ENCODE measurements at regions not wholly inside any gene's neighbourhood (a gene's known extent, or its start where the extent isn't known, plus 50 kb on each side); places are given as distances from the start of the nearest gene placed in this dataset.

- no peak for TF ChIP-seq Cebpa-rat (IDR thresholded peaks at IDR 0.05)
- Histone ChIP-seq H3K9me3 (no peaks in the 10 kb centered on the region), H3K27me3 (no peaks in the 10 kb centered on the region), H4K20me1 (no peaks in the 10 kb centered on the region), H3K36me3 (no peaks in the 10 kb centered on the region), H3K4me1 (no peaks in the 10 kb centered on the region), H3K4me2 (no peak overlapping the region), H3K9ac (no peak overlapping the region), H3K4me3 (no peak overlapping the region), H3K27ac (no peak overlapping the region)
Observed at GRCh38 chr4:142927721-142928120, 81.6 kb upstream of the INPP4B start.

- Histone ChIP-seq H3K9me3 (no peaks in the 10 kb centered on the region), H3K9ac (no peak overlapping the region), H3K27me3 (no peaks in the 10 kb centered on the region), H3K4me3 (no peak overlapping the region), H4K20me1 (no peaks in the 10 kb centered on the region), H3K27ac (no peak overlapping the region), H3K4me1 (no peaks in the 10 kb centered on the region), H3K4me2 (no peak overlapping the region), H3K36me3 (no peaks in the 10 kb centered on the region)
- no peak for TF ChIP-seq Cebpa-rat (IDR thresholded peaks at IDR 0.05)
Observed at GRCh38 chr4:142929526-142929925, 83.4 kb upstream of the INPP4B start.

DNA sequence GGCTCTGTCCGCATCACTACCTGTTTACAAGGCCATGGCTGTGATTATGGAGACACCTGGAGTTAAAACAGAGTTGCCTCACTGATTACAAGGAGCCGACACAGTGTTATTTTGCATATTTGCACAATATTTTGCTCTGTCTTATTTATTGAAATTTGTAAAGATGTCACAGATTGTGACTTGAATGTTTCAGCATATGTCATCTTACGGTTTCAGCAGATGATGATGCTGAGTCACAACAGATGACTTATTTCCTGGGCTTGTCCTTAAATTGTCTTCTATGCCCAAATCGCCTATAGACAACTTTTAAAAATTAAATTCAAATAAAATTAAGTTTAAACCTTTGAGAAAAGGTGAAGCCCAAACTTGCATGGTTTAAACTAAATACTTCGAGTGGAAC, 87.1 kb upstream of the INPP4B start:
- H3K4me1 ChIP-seq, result no peaks in the 10 kb centered on the region
- H3K27ac ChIP-seq, result no peak overlapping the region
- H3K9me3 ChIP-seq, result no peaks in the 10 kb centered on the region
- H3K9ac ChIP-seq, result no peak overlapping the region
- no peaks in the 10 kb centered on the region for H3K27me3 ChIP-seq
- no peak overlapping the region for H3K4me3 ChIP-seq
- H4K20me1 ChIP-seq, result no peaks in the 10 kb centered on the region
- no peak overlapping the region for H3K4me2 ChIP-seq
- no peak for TF ChIP-seq Cebpa-rat (IDR thresholded peaks at IDR 0.05)
- no peaks in the 10 kb centered on the region for H3K36me3 ChIP-seq

GRCh38 chr4:142940425-142941330, 94.6 kb upstream of the INPP4B start:
- no peak overlapping the region for H3K4me3 ChIP-seq
- no peak overlapping the region for H3K9ac ChIP-seq
- no peaks in the 10 kb centered on the region for H3K9me3 ChIP-seq
- no peak overlapping the region for H3K4me2 ChIP-seq
- no peaks in the 10 kb centered on the region for H3K4me1 ChIP-seq
- no peaks in the 10 kb centered on the region for H3K27me3 ChIP-seq
- H3K27ac ChIP-seq, result no peak overlapping the region
- no peaks in the 10 kb centered on the region for H3K36me3 ChIP-seq
- H4K20me1 ChIP-seq, result no peaks in the 10 kb centered on the region
- no peak for TF ChIP-seq Cebpa-rat (IDR thresholded peaks at IDR 0.05)

DNA sequence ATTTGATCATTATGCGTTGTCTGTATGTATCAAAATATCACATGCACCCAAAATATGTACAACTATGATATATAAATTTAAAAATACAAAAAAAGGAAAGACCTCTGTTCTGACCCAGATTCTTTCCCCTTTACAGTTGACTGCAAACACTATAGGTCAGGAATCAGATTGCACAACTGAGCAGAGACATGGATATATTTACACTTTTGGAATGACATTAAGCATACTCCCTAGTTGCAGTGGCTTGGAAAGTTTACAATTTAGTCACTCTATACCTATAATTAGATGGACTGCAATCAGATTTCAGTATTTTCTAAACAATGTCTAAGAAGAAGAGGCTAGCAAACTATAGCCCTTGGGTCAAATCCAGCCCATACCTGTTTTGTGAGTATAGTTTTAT, 98.5 kb upstream of the INPP4B start:
- H3K4me2 ChIP-seq, result no peak overlapping the region
- no peaks in the 10 kb centered on the region for H3K36me3 ChIP-seq
- H3K9me3 ChIP-seq, result no peaks in the 10 kb centered on the region
- no peaks in the 10 kb centered on the region for H4K20me1 ChIP-seq
- H3K9ac ChIP-seq, result no peak overlapping the region
- H3K27ac ChIP-seq, result no peak overlapping the region
- no peaks in the 10 kb centered on the region for H3K4me1 ChIP-seq
- H3K27me3 ChIP-seq, result no peaks in the 10 kb centered on the region
- no peak overlapping the region for H3K4me3 ChIP-seq
- TF ChIP-seq Cebpa-rat (IDR thresholded peaks at IDR 0.05), result no peak

GRCh38 chr4:142952821-142953580, 106.9 kb upstream of the INPP4B start:
- Histone ChIP-seq H3K9me3 (peaks cover 11% of the 10 kb centered on the region), H3K27me3 (no peaks in the 10 kb centered on the region), H3K36me3 (no peaks in the 10 kb centered on the region), H3K27ac (no peak overlapping the region), H3K9ac (no peak overlapping the region), H3K4me1 (no peaks in the 10 kb centered on the region), H3K4me2 (no peak overlapping the region), H3K4me3 (no peak overlapping the region), H4K20me1 (no peaks in the 10 kb centered on the region)
- TF ChIP-seq Cebpa-rat (IDR thresholded peaks at IDR 0.05), result no peak

- peaks cover 11% of the 10 kb centered on the region for H3K9me3 ChIP-seq
- H3K27ac ChIP-seq, result no peak overlapping the region
- no peaks in the 10 kb centered on the region for H3K4me1 ChIP-seq
- no peaks in the 10 kb centered on the region for H3K27me3 ChIP-seq
- no peak overlapping the region for H3K4me3 ChIP-seq
- no peaks in the 10 kb centered on the region for H4K20me1 ChIP-seq
- no peak overlapping the region for H3K4me2 ChIP-seq
- H3K9ac ChIP-seq, result no peak overlapping the region
- TF ChIP-seq Cebpa-rat (IDR thresholded peaks at IDR 0.05), result no peak
- H3K36me3 ChIP-seq, result no peaks in the 10 kb centered on the region
Observed at GRCh38 chr4:142954415-142954814, 108.3 kb upstream of the INPP4B start.

- Histone ChIP-seq H3K27me3 (no peaks in the 10 kb centered on the region), H3K9ac (no peak overlapping the region), H3K9me3 (peaks cover 11% of the 10 kb centered on the region), H3K4me3 (no peak overlapping the region), H3K4me1 (no peaks in the 10 kb centered on the region), H3K4me2 (no peak overlapping the region), H3K36me3 (no peaks in the 10 kb centered on the region), H4K20me1 (no peaks in the 10 kb centered on the region), H3K27ac (no peak overlapping the region)
- no peak for TF ChIP-seq Cebpa-rat (IDR thresholded peaks at IDR 0.05)
Observed at GRCh38 chr4:142955501-142955900, 109.4 kb upstream of the INPP4B start.

DNA sequence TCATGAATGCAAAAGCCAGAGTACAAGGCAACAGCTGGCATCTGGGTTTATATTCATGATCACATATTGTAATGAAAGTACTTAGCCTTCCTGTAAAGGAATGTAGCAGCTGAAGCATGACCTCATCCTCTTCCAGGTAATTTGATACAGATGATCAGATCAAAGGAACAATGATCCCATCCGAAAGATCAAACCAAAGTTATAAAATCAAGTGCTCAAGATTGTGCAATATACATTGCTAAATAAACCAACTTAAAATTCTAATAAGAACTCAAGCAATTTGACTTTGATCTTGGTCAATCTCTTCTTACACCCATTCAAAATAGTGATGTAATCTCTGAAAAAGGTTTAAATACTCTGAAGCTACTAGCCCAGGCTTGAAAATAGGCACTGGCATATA, 113.1 kb upstream of the INPP4B start:
- Histone ChIP-seq H3K27me3 (no peaks in the 10 kb centered on the region), H4K20me1 (no peaks in the 10 kb centered on the region), H3K4me2 (no peak overlapping the region), H3K9me3 (peaks cover 11% of the 10 kb centered on the region), H3K4me1 (peaks cover 7% of the 10 kb centered on the region; the same call in 1 of the 2 replicates), H3K4me3 (no peak overlapping the region), H3K27ac (no peak overlapping the region), H3K36me3 (no peaks in the 10 kb centered on the region), H3K9ac (no peak overlapping the region)
- TF ChIP-seq Cebpa-rat (IDR thresholded peaks at IDR 0.05), result no peak

GRCh38 chr4:142960126-142960525, 114.0 kb upstream of the INPP4B start:
- Histone ChIP-seq H3K4me1 (peaks cover 7% of the 10 kb centered on the region; the same call in 1 of the 2 replicates), H3K27ac (no peak overlapping the region), H4K20me1 (no peaks in the 10 kb centered on the region), H3K36me3 (no peaks in the 10 kb centered on the region), H3K27me3 (no peaks in the 10 kb centered on the region), H3K9ac (no peak overlapping the region), H3K4me2 (no peak overlapping the region), H3K4me3 (no peak overlapping the region), H3K9me3 (0 out of 2 replicates have a peak, but pooled peaks cover 3% of the 10 kb centered on the region)
- TF ChIP-seq Cebpa-rat (IDR thresholded peaks at IDR 0.05), result no peak

All from BLaER1 (cell line).